ENCODE measurements at regions not wholly inside any gene's neighbourhood (a gene's known extent, or its start where the extent isn't known, plus 50 kb on each side); places are given as distances from the start of the nearest gene placed in this dataset.
"Not testable (repeated sequence)": the region's sequence is repeated elsewhere in the genome, so short reads cannot be mapped to it uniquely, and the experiment has no call there.

GRCh38 chr6:78243519-78243918, 590.7 kb downstream of the MEI4 start:
- DNase-seq (ENCODE audit: low spot score in 2 of 2), result no peak
- Histone ChIP-seq H3K27me3 (no peaks in the 10 kb centered on the region), H3K4me3 (no peak overlapping the region), H3K9me3 (peaks cover 10 to 12% of the 10 kb centered on the region in 2 donors), H3K4me1 (no peaks in the 10 kb centered on the region), H3K36me3 (no peaks in the 10 kb centered on the region), H3K27ac (no peak overlapping the region)
- TF ChIP-seq POLR2A (IDR thresholded peaks at IDR 0.05), result no peak
- no peak for TF ChIP-seq POLR2AphosphoS5 (IDR thresholded peaks at IDR 0.05)
- TF ChIP-seq CTCF (IDR thresholded peaks at IDR 0.05), result no peak
- intact Hi-C loops (cut with DNase I; ENCODE audit: low total_unique reads), result no loop called here

- intact Hi-C loops (cut with DNase I; ENCODE audit: low total_unique reads), result no loop called here
Observed at GRCh38 chr6:78251931-78252330, 599.1 kb downstream of the MEI4 start.

GRCh38 chr6:78253618-78254017, 600.8 kb downstream of the MEI4 start:
- DNase-seq (ENCODE audit: low spot score in 2 of 2), result no peak
- TF ChIP-seq POLR2A (IDR thresholded peaks at IDR 0.05) (no peak), CTCF (IDR thresholded peaks at IDR 0.05) (no peak), POLR2AphosphoS5 (IDR thresholded peaks at IDR 0.05) (no peak)
- Histone ChIP-seq H3K4me1 (no peaks in the 10 kb centered on the region), H3K9me3 (no peaks in the 10 kb centered on the region), H3K36me3 (no peaks in the 10 kb centered on the region), H3K27me3 (no peaks in the 10 kb centered on the region), H3K4me3 (no peak overlapping the region), H3K27ac (no peak overlapping the region)
- intact Hi-C loops (cut with DNase I; ENCODE audit: low total_unique reads), result no loop called here

More at GRCh38 chr6:78251931-78252330, 599.1 kb downstream of the MEI4 start:
- Histone ChIP-seq H3K27me3 (no peaks in the 10 kb centered on the region), H3K9me3 (no peaks in the 10 kb centered on the region), H3K27ac (no peak overlapping the region), H3K4me1 (no peaks in the 10 kb centered on the region), H3K4me3 (no peak overlapping the region), H3K36me3 (no peaks in the 10 kb centered on the region)
- TF ChIP-seq POLR2AphosphoS5 (IDR thresholded peaks at IDR 0.05), result no peak
- TF ChIP-seq CTCF (IDR thresholded peaks at IDR 0.05), result no peak
- TF ChIP-seq POLR2A (IDR thresholded peaks at IDR 0.05), result no peak
- DNase-seq (ENCODE audit: low spot score in 2 of 2), result no peak

- H3K36me3 ChIP-seq, result no peaks in the 10 kb centered on the region
- no peak overlapping the region for H3K27ac ChIP-seq
- H3K4me3 ChIP-seq, result no peak overlapping the region
- TF ChIP-seq POLR2A (IDR thresholded peaks at IDR 0.05) (no peak), POLR2AphosphoS5 (IDR thresholded peaks at IDR 0.05) (no peak), CTCF (IDR thresholded peaks at IDR 0.05) (no peak)
- DNase-seq (ENCODE audit: low spot score in 2 of 2), result no peak
- intact Hi-C loops (cut with DNase I; ENCODE audit: low total_unique reads), result no loop called here
- H3K27me3 ChIP-seq, result no peaks in the 10 kb centered on the region
- no peaks in the 10 kb centered on the region for H3K9me3 ChIP-seq
- H3K4me1 ChIP-seq, result no peaks in the 10 kb centered on the region
Observed at GRCh38 chr6:78259935-78260334, 607.1 kb downstream of the MEI4 start.

GRCh38 chr6:78260427-78260826, 606.9 kb upstream of the IRAK1BP1 start:
- H3K27ac ChIP-seq; H3K4me1 ChIP-seq; intact Hi-C loops (cut with DNase I; ENCODE audit: low total_unique reads); H3K27me3 ChIP-seq; H3K4me3 ChIP-seq; DNase-seq (ENCODE audit: low spot score in 2 of 2); H3K36me3 ChIP-seq; H3K9me3 ChIP-seq: not testable (repeated sequence)

Measured in breast epithelium (tissue), 4 donors.